ENCODE measurements at regions not wholly inside any gene's neighbourhood (a gene's known extent, or its start where the extent isn't known, plus 50 kb on each side); places are given as distances from the start of the nearest gene placed in this dataset.

- no peaks in the 10 kb centered on the region for H3F3A ChIP-seq (ENCODE audit: insufficient read depth, low read length, poor library complexity, severe bottlenecking)
- no peak overlapping the region for H3K27ac ChIP-seq (ENCODE audit: low read length)
- no peaks in the 10 kb centered on the region for H3K9me3 ChIP-seq (ENCODE audit: low read length)
- H4K20me1 ChIP-seq (ENCODE audit: insufficient read depth): no peaks in the 10 kb centered on the region
- H3K79me2 ChIP-seq (replicated peaks; ENCODE audit: insufficient read depth, low read length): no peaks in the 10 kb centered on the region
- no peak overlapping the region for H3K9ac ChIP-seq (ENCODE audit: low read length)
- H3K4me2 ChIP-seq (ENCODE audit: low read length): no peak overlapping the region
- H3K27me3 ChIP-seq (ENCODE audit: insufficient read depth, low read depth, low read length): no peaks in the 10 kb centered on the region
- H3K9me2 ChIP-seq (ENCODE audit: insufficient read depth, low read length): no peaks in the 10 kb centered on the region
- TF ChIP-seq SMC3 (conservative IDR thresholded peaks at IDR 0.05; ENCODE audit: poor library complexity) (no peak), CTCF (IDR thresholded peaks at IDR 0.05; ENCODE audit: poor library complexity, severe bottlenecking) (no peak), EP300 (conservative IDR thresholded peaks at IDR 0.05; ENCODE audit: poor library complexity, severe bottlenecking) (no peak), RAD21 (conservative IDR thresholded peaks at IDR 0.05) (no peak), REST (IDR thresholded peaks at IDR 0.05; ENCODE audit: borderline replicate concordance) (no peak), EZH2 (IDR thresholded peaks at IDR 0.05; ENCODE audit: borderline replicate concordance, insufficient read depth, low read length, poor library complexity, severe bottlenecking) (no peak), POLR2AphosphoS5 (IDR thresholded peaks at IDR 0.05) (no peak), TAF1 (IDR thresholded peaks at IDR 0.05; ENCODE audit: low read depth) (no peak)
- H3K36me3 ChIP-seq (ENCODE audit: insufficient read depth, low read length): no peaks in the 10 kb centered on the region
- no peak overlapping the region for H3K4me3 ChIP-seq (ENCODE audit: low read length)
- no peak overlapping the region for H2AFZ ChIP-seq (ENCODE audit: low read depth, low read length)
These were observed 87.9 kb upstream of the AKIRIN2 start for GRCh38 chr6:87789900-87790290.

DNA sequence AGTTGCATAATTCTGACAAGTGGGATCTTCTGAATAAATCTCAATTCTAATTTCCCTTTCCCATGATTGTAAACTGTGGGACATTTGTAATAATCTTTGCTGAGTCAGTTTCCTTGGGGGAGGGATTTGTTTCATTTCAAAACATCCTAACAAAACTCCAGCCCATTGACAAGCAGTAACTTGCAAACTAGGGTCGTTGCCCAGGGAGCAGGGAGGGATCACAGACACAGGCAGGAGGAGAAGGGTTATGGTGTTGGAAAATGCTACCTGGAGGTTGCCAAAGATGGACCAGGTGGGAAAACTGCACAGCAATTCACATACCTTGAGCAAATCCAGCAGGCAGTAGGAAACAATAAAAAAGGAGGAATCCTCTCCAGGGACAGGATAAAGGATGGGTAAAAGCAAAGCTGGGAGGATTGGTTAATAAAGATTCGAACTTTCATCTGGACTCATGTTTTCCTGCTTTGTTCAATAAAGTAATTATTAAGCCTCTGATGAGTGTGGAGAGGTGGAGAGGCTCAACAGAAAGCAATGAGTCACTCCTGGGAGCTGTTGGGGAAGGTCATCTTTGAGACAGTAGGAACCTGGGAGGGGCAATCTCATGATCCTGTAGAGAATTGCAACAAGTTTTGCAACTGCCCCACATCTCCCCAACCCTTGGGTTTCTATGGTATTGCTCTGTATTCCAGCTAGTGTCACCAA lies 87.3 kb upstream of the AKIRIN2 start:
- Histone ChIP-seq H3K27ac (ENCODE audit: low read length) (no peak overlapping the region), H3K79me2 (replicated peaks; ENCODE audit: insufficient read depth, low read length) (no peaks in the 10 kb centered on the region), H3K27me3 (ENCODE audit: insufficient read depth, low read depth, low read length) (no peaks in the 10 kb centered on the region), H3K4me3 (ENCODE audit: low read length) (no peak overlapping the region), H2AFZ (ENCODE audit: low read depth, low read length) (no peak overlapping the region), H3F3A (ENCODE audit: insufficient read depth, low read length, poor library complexity, severe bottlenecking) (no peaks in the 10 kb centered on the region), H3K4me2 (ENCODE audit: low read length) (no peak overlapping the region), H4K20me1 (ENCODE audit: insufficient read depth) (no peaks in the 10 kb centered on the region), H3K36me3 (ENCODE audit: insufficient read depth, low read length) (no peaks in the 10 kb centered on the region), H3K9ac (ENCODE audit: low read length) (no peak overlapping the region), H3K9me2 (ENCODE audit: insufficient read depth, low read length) (no peaks in the 10 kb centered on the region), H3K9me3 (ENCODE audit: low read length) (no peaks in the 10 kb centered on the region)
- TF ChIP-seq EZH2 (IDR thresholded peaks at IDR 0.05; ENCODE audit: borderline replicate concordance, insufficient read depth, low read length, poor library complexity, severe bottlenecking) (no peak), RAD21 (conservative IDR thresholded peaks at IDR 0.05) (no peak), TAF1 (IDR thresholded peaks at IDR 0.05; ENCODE audit: low read depth) (no peak), MXI1 (conservative IDR thresholded peaks at IDR 0.05; ENCODE audit: poor library complexity, severe bottlenecking) (no peak), POLR2AphosphoS5 (IDR thresholded peaks at IDR 0.05) (no peak), SMC3 (conservative IDR thresholded peaks at IDR 0.05; ENCODE audit: poor library complexity) (no peak), EP300 (conservative IDR thresholded peaks at IDR 0.05; ENCODE audit: poor library complexity, severe bottlenecking) (no peak), CTCF (IDR thresholded peaks at IDR 0.05; ENCODE audit: poor library complexity, severe bottlenecking) (no peak), REST (IDR thresholded peaks at IDR 0.05; ENCODE audit: borderline replicate concordance) (no peak)

All from neural cell (in vitro differentiated cells).